Neural progenitor cell (in vitro differentiated cells): ENCODE measurements at regions not wholly inside any gene's neighbourhood (a gene's known extent, or its start where the extent isn't known, plus 50 kb on each side); places are given as distances from the start of the nearest gene placed in this dataset.

ENCODE experiments used
- DNase-seq: peaks from one replicate; pipeline ENCODE4 v3.0.0-alpha.2; 2016; ENCODE audit warnings: low spot score
- H2AFZ ChIP-seq: fragments of 200-600 bp; sonication (generic); replicated peaks from 2 replicates; pipeline ENCODE4 v1.6.1; 2016; ENCODE audit warnings: antibody characterized with exemption
- H3F3A ChIP-seq: fragments of 200-600 bp; sonication (generic); 2 replicates; pipeline ENCODE4 v1.6.1; 2016; ENCODE audit warnings: antibody characterized with exemption, low read depth
- H3K27ac ChIP-seq: fragments of 200-600 bp; sonication (generic); 2 replicates; pipeline ENCODE4 v1.5.1; 2016; ENCODE audit warnings: mild to moderate bottlenecking
- H3K27me3 ChIP-seq: fragments of 200-600 bp; sonication (generic); 2 replicates; pipeline ENCODE4 v1.6.1; 2016; ENCODE audit warnings: mild to moderate bottlenecking, moderate library complexity
- H3K36me3 ChIP-seq: fragments of 200-600 bp; sonication (generic); 2 replicates; pipeline ENCODE4 v1.5.1; 2016
- H3K4me1 ChIP-seq: fragments of 200-600 bp; sonication (generic); 2 replicates; pipeline ENCODE4 v1.6.1; 2016; ENCODE audit warnings: mixed run types
- H3K4me2 ChIP-seq: fragments of 200-600 bp; sonication (generic); 2 replicates; pipeline ENCODE4 v1.6.1; 2016
- H3K4me3 ChIP-seq: fragments of 200-600 bp; sonication (generic); 2 replicates; pipeline ENCODE4 v1.5.1; 2016
- H3K79me2 ChIP-seq: fragments of 200-600 bp; sonication (generic); 2 replicates; pipeline ENCODE4 v1.6.1; 2016; ENCODE audit warnings: low read depth
- H3K9ac ChIP-seq: fragments of 200-600 bp; sonication (generic); 2 replicates; pipeline ENCODE4 v1.6.1; 2016
- H3K9me3 ChIP-seq: fragments of 200-600 bp; sonication (generic); 2 replicates; pipeline ENCODE4 v1.5.1; 2016; ENCODE audit warnings: low read depth
- H4K20me1 ChIP-seq: fragments of 200-600 bp; sonication (generic); 2 replicates; pipeline ENCODE4 v1.6.1; 2016; ENCODE audit warnings: low read depth
- H3K27ac Mint-ChIP-seq: 3 replicates; pipeline ENCODE4 v1.8.0; 2021; ENCODE audit warnings: mixed read lengths
- H3K27me3 Mint-ChIP-seq: 2 replicates; pipeline ENCODE4 v1.8.0; 2022; ENCODE audit warnings: low read depth, mild to moderate bottlenecking, inconsistent platforms, moderate library complexity, mixed read lengths; ENCODE audit not compliant: insufficient read depth
- H3K36me3 Mint-ChIP-seq: 3 replicates; pipeline ENCODE4 v1.8.0; 2021; ENCODE audit warnings: mixed read lengths
- H3K4me1 Mint-ChIP-seq: 3 replicates; pipeline ENCODE4 v1.8.0; 2021; ENCODE audit warnings: mixed read lengths
- H3K4me3 Mint-ChIP-seq: 3 replicates; pipeline ENCODE4 v1.8.0; 2021; ENCODE audit warnings: mild to moderate bottlenecking, moderate library complexity, mixed read lengths
- H3K9me3 Mint-ChIP-seq: 3 replicates; pipeline ENCODE4 v1.8.0; 2020; ENCODE audit warnings: mixed read lengths
- CTCF ChIP-seq: fragments of 200-600 bp; sonication (generic); IDR thresholded peaks from 2 replicates; pipeline ENCODE4 v1.5.1; 2017; ENCODE audit warnings: antibody characterized with exemption, mild to moderate bottlenecking
- EZH2 ChIP-seq: fragments of 200-600 bp; sonication (generic); IDR thresholded peaks from 2 replicates; pipeline ENCODE4 v1.6.1; 2017; ENCODE audit warnings: antibody characterized with exemption, mild to moderate bottlenecking, moderate library complexity
- EZH2phosphoT487 ChIP-seq: fragments of 200-600 bp; sonication (generic); IDR thresholded peaks from 2 replicates; pipeline ENCODE4 v1.6.1; 2017; ENCODE audit warnings: antibody characterized with exemption

GRCh38 chr7:138307633-138308032, 152.4 kb upstream of the TRIM24 start:
- H4K20me1 ChIP-seq = no peaks in the 10 kb centered on the region
- Mint-ChIP-seq H3K27me3 (peaks cover 3% of the 10 kb centered on the region), H3K36me3 (no peaks in the 10 kb centered on the region), H3K4me1 (no peaks in the 10 kb centered on the region), H3K4me3 (no peak overlapping the region), H3K27ac (no peak overlapping the region), H3K9me3 (peaks cover 5% of the 10 kb centered on the region)
- no peaks in the 10 kb centered on the region for H3K27me3 ChIP-seq
- TF ChIP-seq CTCF (no peak), EZH2 (no peak), EZH2phosphoT487 (no peak)
- no peaks in the 10 kb centered on the region for H3K4me1 ChIP-seq
- no peaks in the 10 kb centered on the region for H3K36me3 ChIP-seq
- no peak overlapping the region for H3K9ac ChIP-seq
- no peaks in the 10 kb centered on the region for H3K79me2 ChIP-seq
- H3K4me3 ChIP-seq = no peak overlapping the region
- no peaks in the 10 kb centered on the region for H3K9me3 ChIP-seq
- H3K27ac ChIP-seq = no peak overlapping the region
- H3F3A ChIP-seq = no peaks in the 10 kb centered on the region
- no peak overlapping the region for H3K4me2 ChIP-seq
- no peak overlapping the region for H2AFZ ChIP-seq
- DNase-seq = no peak

GRCh38 chr7:138308136-138308535, 151.9 kb upstream of the TRIM24 start:
- Mint-ChIP-seq H3K27me3 (peaks cover 3% of the 10 kb centered on the region), H3K9me3 (peaks cover 5% of the 10 kb centered on the region), H3K27ac (no peak overlapping the region), H3K4me3 (no peak overlapping the region), H3K36me3 (no peaks in the 10 kb centered on the region), H3K4me1 (no peaks in the 10 kb centered on the region)
- H3F3A ChIP-seq = no peaks in the 10 kb centered on the region
- H2AFZ ChIP-seq = no peak overlapping the region
- no peaks in the 10 kb centered on the region for H4K20me1 ChIP-seq
- H3K27me3 ChIP-seq = no peaks in the 10 kb centered on the region
- H3K9ac ChIP-seq = no peak overlapping the region
- no peak overlapping the region for H3K27ac ChIP-seq
- no peaks in the 10 kb centered on the region for H3K79me2 ChIP-seq
- H3K36me3 ChIP-seq = no peaks in the 10 kb centered on the region
- no peak for DNase-seq
- no peak overlapping the region for H3K4me2 ChIP-seq
- H3K4me1 ChIP-seq = no peaks in the 10 kb centered on the region
- no peaks in the 10 kb centered on the region for H3K9me3 ChIP-seq
- H3K4me3 ChIP-seq = no peak overlapping the region
- TF ChIP-seq EZH2 = no peak
- no peak for TF ChIP-seq EZH2phosphoT487
- no peak for TF ChIP-seq CTCF

- Mint-ChIP-seq H3K27ac (no peak overlapping the region), H3K27me3 (peaks cover 3% of the 10 kb centered on the region), H3K4me1 (peaks cover 4% of the 10 kb centered on the region), H3K4me3 (no peak overlapping the region), H3K36me3 (no peaks in the 10 kb centered on the region), H3K9me3 (peaks cover 9% of the 10 kb centered on the region)
- no peaks in the 10 kb centered on the region for H4K20me1 ChIP-seq
- H3K79me2 ChIP-seq = no peaks in the 10 kb centered on the region
- H3K27me3 ChIP-seq = no peaks in the 10 kb centered on the region
- TF ChIP-seq EZH2 = no peak
- TF ChIP-seq CTCF = no peak
- TF ChIP-seq EZH2phosphoT487 = no peak
- no peak overlapping the region for H3K27ac ChIP-seq
- H3K4me1 ChIP-seq = no peaks in the 10 kb centered on the region
- no peaks in the 10 kb centered on the region for H3K36me3 ChIP-seq
- no peak overlapping the region for H3K9ac ChIP-seq
- no peak overlapping the region for H2AFZ ChIP-seq
- no peaks in the 10 kb centered on the region for H3F3A ChIP-seq
- no peak for DNase-seq
- H3K4me2 ChIP-seq = no peak overlapping the region
- no peaks in the 10 kb centered on the region for H3K9me3 ChIP-seq
- H3K4me3 ChIP-seq = no peak overlapping the region
Observed at GRCh38 chr7:138309186-138309585, 150.9 kb upstream of the TRIM24 start.

GRCh38 chr7:138313829-138314178, 146.3 kb upstream of the TRIM24 start:
- H3F3A ChIP-seq = no peaks in the 10 kb centered on the region
- H3K4me3 ChIP-seq = no peak overlapping the region
- no peak overlapping the region for H3K4me2 ChIP-seq
- H3K9ac ChIP-seq = no peak overlapping the region
- H3K27me3 ChIP-seq = no peaks in the 10 kb centered on the region
- peaks cover 2% of the 10 kb centered on the region for H3K27me3 Mint-ChIP-seq
- peaks cover 5% of the 10 kb centered on the region for H3K4me1 Mint-ChIP-seq
- H3K27ac Mint-ChIP-seq = peak overlapping the region; percentile 69
- no peaks in the 10 kb centered on the region for H3K79me2 ChIP-seq
- peaks cover 18% of the 10 kb centered on the region for H3K9me3 Mint-ChIP-seq
- H3K9me3 ChIP-seq = no peaks in the 10 kb centered on the region
- DNase-seq = no peak
- H2AFZ ChIP-seq = no peak overlapping the region
- H3K4me3 Mint-ChIP-seq = no peak overlapping the region
- H3K4me1 ChIP-seq = no peaks in the 10 kb centered on the region
- no peaks in the 10 kb centered on the region for H3K36me3 Mint-ChIP-seq
- H3K27ac ChIP-seq = no peak overlapping the region
- TF ChIP-seq CTCF (no peak), EZH2phosphoT487 (no peak), EZH2 (no peak)
- no peaks in the 10 kb centered on the region for H3K36me3 ChIP-seq
- no peaks in the 10 kb centered on the region for H4K20me1 ChIP-seq
